ENCODE measurements at regions not wholly inside any gene's neighbourhood (a gene's known extent, or its start where the extent isn't known, plus 50 kb on each side); places are given as distances from the start of the nearest gene placed in this dataset.

- no peak overlapping the region for H3K27ac Mint-ChIP-seq
- no peak overlapping the region for H3K4me3 Mint-ChIP-seq
- no peaks in the 10 kb centered on the region for H3K9me3 Mint-ChIP-seq
- no peak for DNase-seq
- H3K36me3 Mint-ChIP-seq (ENCODE audit: low read depth), result no peaks in the 10 kb centered on the region
- no peaks in the 10 kb centered on the region for H3K27me3 Mint-ChIP-seq (ENCODE audit: insufficient read depth)
- TF ChIP-seq CTCF (IDR thresholded peaks at IDR 0.05), result no peak
- H3K4me1 Mint-ChIP-seq (ENCODE audit: low read depth), result no peaks in the 10 kb centered on the region
Measured at GRCh38 chr4:100682477-100683218, 164.8 kb upstream of the EMCN start.

GRCh38 chr4:100681289-100681688 lies 163.5 kb upstream of the EMCN start:
- Mint-ChIP-seq H3K4me1 (ENCODE audit: low read depth) (no peaks in the 10 kb centered on the region), H3K9me3 (no peaks in the 10 kb centered on the region), H3K27me3 (ENCODE audit: insufficient read depth) (no peaks in the 10 kb centered on the region), H3K4me3 (no peak overlapping the region), H3K36me3 (ENCODE audit: low read depth) (no peaks in the 10 kb centered on the region), H3K27ac (no peak overlapping the region)
- DNase-seq, result no peak
- no peak for TF ChIP-seq CTCF (IDR thresholded peaks at IDR 0.05)

- Mint-ChIP-seq H3K27me3 (ENCODE audit: insufficient read depth) (no peaks in the 10 kb centered on the region), H3K4me1 (ENCODE audit: low read depth) (no peaks in the 10 kb centered on the region), H3K9me3 (no peaks in the 10 kb centered on the region), H3K36me3 (ENCODE audit: low read depth) (no peaks in the 10 kb centered on the region), H3K27ac (no peak overlapping the region), H3K4me3 (no peak overlapping the region)
- DNase-seq, result no peak
- no peak for TF ChIP-seq CTCF (IDR thresholded peaks at IDR 0.05)
Measured at GRCh38 chr4:100679926-100680325, 162.1 kb upstream of the EMCN start.

GRCh38 chr4:100674976-100675375 lies 157.2 kb upstream of the EMCN start:
- Mint-ChIP-seq H3K9me3 (no peaks in the 10 kb centered on the region), H3K4me3 (no peak overlapping the region), H3K4me1 (ENCODE audit: low read depth) (no peaks in the 10 kb centered on the region), H3K27ac (no peak overlapping the region), H3K36me3 (ENCODE audit: low read depth) (no peaks in the 10 kb centered on the region), H3K27me3 (ENCODE audit: insufficient read depth) (no peaks in the 10 kb centered on the region)
- TF ChIP-seq CTCF (IDR thresholded peaks at IDR 0.05), result no peak
- no peak for DNase-seq

GRCh38 chr4:100657187-100657586 lies 139.4 kb upstream of the EMCN start:
- H3K36me3 Mint-ChIP-seq (ENCODE audit: low read depth), result no peaks in the 10 kb centered on the region
- no peak overlapping the region for H3K27ac Mint-ChIP-seq
- DNase-seq, result no peak
- H3K4me1 Mint-ChIP-seq (ENCODE audit: low read depth), result no peaks in the 10 kb centered on the region
- TF ChIP-seq CTCF (IDR thresholded peaks at IDR 0.05), result no peak
- peaks cover under 1% of the 10 kb centered on the region; the same call in 1 of the 2 replicates for H3K27me3 Mint-ChIP-seq (ENCODE audit: insufficient read depth)
- no peaks in the 10 kb centered on the region for H3K9me3 Mint-ChIP-seq
- H3K4me3 Mint-ChIP-seq, result no peak overlapping the region

Data from HFFc6 (cell line).